MM.1S (cell line): ENCODE measurements at regions not wholly inside any gene's neighbourhood (a gene's known extent, or its start where the extent isn't known, plus 50 kb on each side); places are given as distances from the start of the nearest gene placed in this dataset.

ENCODE experiments used
- DNase-seq: peaks from one replicate; pipeline ENCODE4 v3.0.0-alpha.2; 2015
- H2AFZ ChIP-seq: fragments of 300-600 bp; sonication (generic); 2 replicates; pipeline ENCODE4 v1.6.0; 2016; ENCODE audit warnings: antibody characterized with exemption, low read length
- H3F3A ChIP-seq: fragments of 300-600 bp; sonication (generic); 2 replicates; pipeline ENCODE4 v1.6.1; 2016; ENCODE audit warnings: mild to moderate bottlenecking, antibody characterized with exemption, low read length, moderate library complexity, mixed read lengths; ENCODE audit not compliant: insufficient read depth
- H3K27ac ChIP-seq: fragments of 300-600 bp; sonication (generic); 2 replicates; pipeline ENCODE4 v1.5.1; 2016; ENCODE audit warnings: mild to moderate bottlenecking, low read length
- H3K27me3 ChIP-seq: fragments of 300-600 bp; sonication (generic); replicated peaks from 2 replicates; pipeline ENCODE4 v1.6.0; 2016; ENCODE audit warnings: low read length; ENCODE audit not compliant: insufficient read depth
- H3K36me3 ChIP-seq: fragments of 300-600 bp; sonication (generic); replicated peaks from 2 replicates; pipeline ENCODE4 v1.6.1; 2016; ENCODE audit warnings: mild to moderate bottlenecking, low read length, mixed read lengths; ENCODE audit not compliant: insufficient read depth
- H3K4me1 ChIP-seq: fragments of 300-600 bp; sonication (generic); 2 replicates; pipeline ENCODE4 v1.6.1; 2016; ENCODE audit warnings: low read length, mixed read lengths
- H3K4me2 ChIP-seq: fragments of 300-600 bp; sonication (generic); 2 replicates; pipeline ENCODE4 v1.6.0; 2016; ENCODE audit warnings: low read depth, low read length
- H3K4me3 ChIP-seq: fragments of 300-600 bp; sonication (generic); 2 replicates; pipeline ENCODE4 v1.5.1; 2016; ENCODE audit warnings: low read length, mixed read lengths
- H3K79me2 ChIP-seq: fragments of 300-600 bp; sonication (generic); 2 replicates; pipeline ENCODE4 v1.6.1; 2016; ENCODE audit warnings: mixed run types, low read length, mixed read lengths
- H3K9ac ChIP-seq: fragments of 300-600 bp; sonication (generic); 2 replicates; pipeline ENCODE4 v1.6.1; 2016; ENCODE audit warnings: low read length, mixed read lengths
- H3K9me2 ChIP-seq: fragments of 300-600 bp; sonication (generic); replicated peaks from 2 replicates; pipeline ENCODE4 v1.6.1; 2016; ENCODE audit warnings: mild to moderate bottlenecking, low read length, mixed read lengths; ENCODE audit not compliant: insufficient read depth
- H3K9me3 ChIP-seq: fragments of 300-600 bp; sonication (generic); replicated peaks from 2 replicates; pipeline ENCODE4 v1.6.1; 2016; ENCODE audit warnings: mild to moderate bottlenecking, low read length, mixed read lengths; ENCODE audit not compliant: insufficient read depth
- H4K20me1 ChIP-seq: fragments of 300-600 bp; sonication (generic); 2 replicates; pipeline ENCODE4 v1.6.1; 2016; ENCODE audit warnings: mild to moderate bottlenecking, low read length, moderate library complexity, mixed read lengths; ENCODE audit not compliant: insufficient read depth
- EZH2 ChIP-seq: fragments of 300-600 bp; sonication (generic); optimal IDR thresholded peaks from 2 replicates; pipeline ENCODE3; 2017; ENCODE audit warnings: low read depth, mild to moderate bottlenecking, antibody characterized with exemption, low read length, mixed read lengths
- EZH2phosphoT487 ChIP-seq: fragments of 300-600 bp; sonication (generic); IDR thresholded peaks from 2 replicates; pipeline ENCODE4 v1.6.1; 2018; ENCODE audit warnings: antibody characterized with exemption, low read length
- TF ChIP-seq, protein P1 (sequence below): fragments of 300-600 bp; sonication (generic); IDR thresholded peaks from 2 replicates; pipeline ENCODE4 v1.5.1; 2016; ENCODE audit warnings: antibody characterized with exemption, low read length, mixed read lengths

DNA sequence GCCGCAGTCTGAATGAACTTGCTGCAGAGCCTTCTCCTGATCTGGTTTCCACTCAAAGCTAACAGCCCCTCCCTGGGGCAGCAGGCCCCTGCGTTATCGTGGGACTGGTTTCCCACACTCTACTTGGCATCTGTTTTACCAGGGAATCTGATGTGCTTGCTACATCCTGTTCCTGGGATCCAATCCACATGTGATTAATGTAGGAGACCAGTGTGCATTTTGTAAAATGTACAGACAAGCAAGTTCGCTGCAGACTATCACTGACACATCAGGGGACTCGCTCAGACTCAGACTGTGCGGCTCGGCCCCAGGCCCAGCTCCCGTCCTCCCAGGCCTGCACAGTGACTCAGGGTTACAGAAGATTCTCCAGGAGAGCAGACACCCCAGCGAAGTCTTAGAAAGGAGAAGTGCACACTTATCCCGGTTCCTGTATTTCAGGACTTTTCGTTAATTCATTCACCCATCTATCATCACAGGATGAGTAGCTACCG lies 340.1 kb downstream of the MATN1 start:
- Histone ChIP-seq H3K4me2 (no peak overlapping the region), H3K9me2 (no peaks in the 10 kb centered on the region), H3K36me3 (no peaks in the 10 kb centered on the region), H3K4me3 (no peak overlapping the region), H3K27ac (no peak overlapping the region), H3K9ac (no peak overlapping the region), H3K9me3 (no peaks in the 10 kb centered on the region), H3F3A (no peaks in the 10 kb centered on the region), H3K4me1 (no peaks in the 10 kb centered on the region), H4K20me1 (no peaks in the 10 kb centered on the region), H2AFZ (no peak overlapping the region), H3K27me3 (peaks cover 91% of the 10 kb centered on the region), H3K79me2 (no peaks in the 10 kb centered on the region)
- DNase-seq, result no peak
- no peak for TF ChIP-seq EZH2phosphoT487
- TF ChIP-seq EZH2, result no peak
- TF ChIP-seq, protein P1, sequence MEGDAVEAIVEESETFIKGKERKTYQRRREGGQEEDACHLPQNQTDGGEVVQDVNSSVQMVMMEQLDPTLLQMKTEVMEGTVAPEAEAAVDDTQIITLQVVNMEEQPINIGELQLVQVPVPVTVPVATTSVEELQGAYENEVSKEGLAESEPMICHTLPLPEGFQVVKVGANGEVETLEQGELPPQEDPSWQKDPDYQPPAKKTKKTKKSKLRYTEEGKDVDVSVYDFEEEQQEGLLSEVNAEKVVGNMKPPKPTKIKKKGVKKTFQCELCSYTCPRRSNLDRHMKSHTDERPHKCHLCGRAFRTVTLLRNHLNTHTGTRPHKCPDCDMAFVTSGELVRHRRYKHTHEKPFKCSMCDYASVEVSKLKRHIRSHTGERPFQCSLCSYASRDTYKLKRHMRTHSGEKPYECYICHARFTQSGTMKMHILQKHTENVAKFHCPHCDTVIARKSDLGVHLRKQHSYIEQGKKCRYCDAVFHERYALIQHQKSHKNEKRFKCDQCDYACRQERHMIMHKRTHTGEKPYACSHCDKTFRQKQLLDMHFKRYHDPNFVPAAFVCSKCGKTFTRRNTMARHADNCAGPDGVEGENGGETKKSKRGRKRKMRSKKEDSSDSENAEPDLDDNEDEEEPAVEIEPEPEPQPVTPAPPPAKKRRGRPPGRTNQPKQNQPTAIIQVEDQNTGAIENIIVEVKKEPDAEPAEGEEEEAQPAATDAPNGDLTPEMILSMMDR, result no peak

DNA sequence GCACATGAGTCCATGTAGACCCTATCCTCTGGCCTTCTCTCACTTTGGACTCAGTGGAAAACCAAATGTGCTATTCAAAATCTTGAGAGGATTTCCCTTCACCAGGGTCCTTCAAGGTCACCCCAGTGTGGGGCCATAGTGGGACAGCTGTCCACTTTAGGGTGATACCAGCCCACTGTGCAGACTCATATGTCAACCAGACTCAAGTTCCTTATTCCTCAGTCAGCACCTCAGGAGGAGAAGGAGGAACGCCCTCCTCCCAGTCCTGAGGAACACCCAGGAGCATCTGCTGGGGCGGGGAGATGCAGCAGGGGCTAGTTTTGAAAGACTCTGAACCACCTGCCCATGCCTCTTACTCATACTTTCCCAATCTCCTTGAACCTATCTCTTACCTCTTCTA lies 340.9 kb downstream of the MATN1 start:
- H4K20me1 ChIP-seq, result no peaks in the 10 kb centered on the region
- TF ChIP-seq, protein P1, result no peak
- TF ChIP-seq EZH2phosphoT487, result no peak
- no peak for TF ChIP-seq EZH2
- H3K9ac ChIP-seq, result no peak overlapping the region
- no peak overlapping the region for H3K4me3 ChIP-seq
- H3K79me2 ChIP-seq, result no peaks in the 10 kb centered on the region
- no peak overlapping the region for H3K4me2 ChIP-seq
- H3K4me1 ChIP-seq, result no peaks in the 10 kb centered on the region
- H3K9me3 ChIP-seq, result no peaks in the 10 kb centered on the region
- no peaks in the 10 kb centered on the region for H3K36me3 ChIP-seq
- no peaks in the 10 kb centered on the region for H3F3A ChIP-seq
- H2AFZ ChIP-seq, result no peak overlapping the region
- H3K27ac ChIP-seq, result no peak overlapping the region
- DNase-seq, result no peak
- no peaks in the 10 kb centered on the region for H3K9me2 ChIP-seq
- peaks cover 91% of the 10 kb centered on the region for H3K27me3 ChIP-seq

DNA sequence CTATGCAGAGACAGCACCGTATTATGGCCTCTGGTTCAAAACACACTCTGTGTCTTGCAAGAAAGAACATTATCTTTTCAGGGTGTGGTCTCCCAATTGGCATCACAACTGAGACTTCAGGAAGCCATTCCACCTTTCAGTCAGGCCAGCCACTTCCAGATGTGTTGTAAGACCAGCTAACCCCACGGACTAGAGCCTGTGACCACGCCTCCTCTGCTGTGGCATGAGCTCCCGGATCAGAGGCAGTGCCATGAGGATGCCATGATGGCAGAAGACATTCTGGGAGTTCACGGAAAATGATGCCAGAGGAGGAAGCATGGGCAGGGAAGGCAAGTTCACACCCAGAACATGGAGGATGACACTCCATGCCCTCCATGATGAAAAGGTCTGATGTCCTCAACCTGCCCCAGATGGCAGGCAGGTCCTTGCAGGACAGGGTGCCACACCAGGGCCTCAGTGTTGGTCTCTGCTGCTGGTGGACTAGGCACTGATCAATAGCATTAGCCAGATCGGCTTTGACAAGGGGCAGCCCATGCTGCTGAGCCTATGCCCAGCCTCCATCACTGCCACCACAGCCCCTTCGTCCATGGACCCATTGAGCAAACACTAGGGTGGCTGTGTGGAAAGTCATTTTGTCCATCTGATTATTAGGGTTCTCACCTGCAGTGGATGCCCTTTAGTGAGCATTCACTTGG lies 341.6 kb downstream of the MATN1 start:
- no peaks in the 10 kb centered on the region for H3F3A ChIP-seq
- H3K27ac ChIP-seq, result no peak overlapping the region

More for the DNA sequence above, 341.6 kb downstream of the MATN1 start:
- Histone ChIP-seq H3K4me2 (no peak overlapping the region), H3K9me3 (no peaks in the 10 kb centered on the region), H3K9me2 (no peaks in the 10 kb centered on the region), H4K20me1 (no peaks in the 10 kb centered on the region), H3K9ac (no peak overlapping the region), H3K4me1 (no peaks in the 10 kb centered on the region), H3K27me3 (peaks cover 91% of the 10 kb centered on the region), H3K79me2 (no peaks in the 10 kb centered on the region), H3K4me3 (no peak overlapping the region), H2AFZ (no peak overlapping the region), H3K36me3 (no peaks in the 10 kb centered on the region)
- no peak for DNase-seq
- TF ChIP-seq EZH2 (no peak), EZH2phosphoT487 (no peak)
- TF ChIP-seq, protein P1, result no peak
